NOMO-1 treated with dmso at 0.1 percent for 144 hours (cell line): ENCODE measurements at regions not wholly inside any gene's neighbourhood (a gene's known extent, or its start where the extent isn't known, plus 50 kb on each side); places are given as distances from the start of the nearest gene placed in this dataset.
"Not testable (repeated sequence)": the region's sequence is repeated elsewhere in the genome, so short reads cannot be mapped to it uniquely, and the experiment has no call there.

ENCODE experiments used
- DNase-seq: peaks from one replicate; lab custom pipeline; 2025; ENCODE audit not compliant: unreplicated experiment; lab: John Stamatoyannopoulos, UW

DNA sequence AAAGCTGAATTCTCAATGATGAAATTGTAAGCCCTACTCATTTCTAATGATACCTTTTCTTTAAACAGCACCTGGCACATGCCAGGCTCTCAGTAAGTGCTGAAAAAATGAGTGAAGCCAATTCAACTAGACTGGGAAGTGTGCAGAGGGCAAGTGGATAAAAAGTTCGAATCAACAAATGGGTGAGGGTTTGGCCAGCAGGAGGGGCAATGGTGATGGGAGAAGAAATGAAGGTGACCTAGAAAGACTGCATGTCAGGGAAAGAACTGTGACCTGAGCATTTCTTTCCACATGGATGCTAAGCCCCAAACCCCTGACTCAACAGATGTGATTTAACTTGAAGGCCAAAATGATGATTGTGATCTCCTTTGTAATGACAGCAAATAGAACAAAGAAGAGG is 54.6 kb downstream of the DKK1 start:
- DNase-seq, result no peak

DNA sequence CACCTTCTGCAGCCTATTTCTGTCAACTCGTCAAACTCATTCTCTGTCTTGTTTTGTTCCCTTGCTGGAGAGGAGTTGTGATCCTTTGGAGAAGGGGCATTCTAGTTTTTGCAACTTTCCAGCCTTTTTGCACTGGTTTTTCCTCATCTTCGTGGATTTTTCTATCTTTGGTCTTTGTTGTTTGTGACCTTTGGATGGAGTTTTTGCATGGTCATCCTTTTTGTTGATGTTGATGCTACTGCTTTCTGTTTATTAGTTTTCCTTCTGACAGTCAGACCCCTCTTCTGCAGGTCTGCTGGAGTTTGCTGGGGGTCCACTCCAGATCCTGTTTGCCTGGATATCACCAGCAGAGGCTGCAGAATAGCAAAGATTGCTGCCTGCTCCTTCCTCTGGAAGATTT is 60.1 kb downstream of the DKK1 start:
- not testable (repeated sequence) for DNase-seq

DNA sequence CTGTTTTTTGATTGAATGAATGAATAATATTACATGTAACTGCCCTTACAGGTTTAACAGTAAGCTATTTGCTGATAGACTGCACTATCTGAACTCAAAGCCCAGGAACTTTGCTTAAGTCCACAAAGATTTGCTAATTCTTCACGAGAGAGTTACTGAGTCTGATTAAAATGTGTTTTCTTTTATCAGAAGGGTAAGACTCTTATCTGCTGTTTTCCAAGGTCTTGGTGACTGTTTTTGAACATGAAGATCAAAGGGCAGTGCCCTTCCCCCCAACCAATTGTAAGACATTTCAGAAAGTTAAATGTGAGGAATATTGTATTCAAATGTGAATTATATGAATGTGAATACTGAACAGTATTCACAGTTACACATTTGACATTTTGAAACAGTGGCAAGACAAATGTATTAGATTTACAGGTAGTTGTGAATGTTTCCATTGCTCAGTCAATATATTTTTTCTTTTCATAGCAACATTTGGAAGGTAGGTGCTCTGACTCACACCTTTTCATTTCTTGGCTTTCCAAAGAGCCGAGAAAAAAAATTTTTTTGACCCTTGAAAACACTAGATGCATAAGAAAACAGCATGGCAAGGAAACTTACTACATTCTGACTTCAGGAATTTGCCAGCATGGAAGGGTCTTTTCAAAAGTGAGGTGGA is 62.7 kb downstream of the DKK1 start:
- no peak for DNase-seq

DNA sequence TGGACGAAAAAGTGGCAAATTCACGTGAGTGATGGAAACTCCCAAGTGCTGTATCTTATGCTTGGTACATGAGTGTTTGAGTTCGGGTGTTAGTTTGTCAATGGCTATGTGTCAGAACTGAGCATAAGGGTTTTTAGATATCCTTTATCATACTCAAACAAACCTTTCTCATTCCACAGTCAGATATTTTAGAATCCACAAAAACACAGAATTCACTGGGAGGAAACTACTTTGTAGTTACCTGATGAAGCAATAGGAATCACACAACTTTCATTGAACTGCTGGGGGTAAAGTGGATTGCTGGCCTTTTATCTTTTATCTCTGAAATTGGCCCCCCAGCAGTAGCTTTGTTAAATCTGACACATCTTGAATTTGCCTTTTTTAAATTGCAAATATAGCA is 64.0 kb downstream of the DKK1 start:
- DNase-seq, result no peak

DNA sequence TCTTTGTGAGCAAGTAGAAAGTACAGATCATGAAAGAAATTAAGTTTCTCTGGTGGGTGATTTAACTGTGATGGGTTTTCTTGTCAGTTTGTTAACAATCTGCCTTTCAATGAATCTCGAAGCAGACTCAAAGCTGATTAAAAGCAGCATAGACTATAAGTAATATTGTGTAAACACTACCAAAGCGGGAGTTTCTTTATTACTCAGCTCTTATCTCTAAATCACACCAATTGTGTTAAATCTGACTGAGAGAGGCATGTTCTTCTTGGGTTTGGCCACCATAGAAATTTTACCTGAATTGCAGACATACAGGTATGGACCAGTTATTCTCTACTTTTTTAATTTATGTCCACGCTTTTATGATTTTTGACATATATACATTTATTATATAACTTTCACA is 65.2 kb downstream of the DKK1 start:
- DNase-seq, result no peak

DNA sequence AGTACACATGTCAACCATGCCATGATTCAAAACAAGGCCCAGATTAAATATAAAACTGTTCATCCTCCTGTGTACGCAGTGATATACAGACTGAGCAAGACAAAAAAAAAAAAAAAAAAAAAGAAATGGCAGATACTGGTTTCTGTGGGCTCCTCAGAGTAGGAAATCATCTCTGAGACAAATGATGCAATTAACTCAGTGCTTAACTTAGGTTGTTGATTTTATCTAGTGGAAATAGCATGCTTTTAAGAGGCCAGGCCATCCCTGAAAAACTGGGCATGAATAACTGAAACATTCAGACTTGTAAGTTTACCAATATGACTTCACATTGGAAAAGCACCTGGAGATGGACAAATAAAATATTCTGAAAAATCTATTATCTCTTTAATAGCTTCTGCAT is 69.0 kb downstream of the DKK1 start:
- DNase-seq, result no peak

DNA sequence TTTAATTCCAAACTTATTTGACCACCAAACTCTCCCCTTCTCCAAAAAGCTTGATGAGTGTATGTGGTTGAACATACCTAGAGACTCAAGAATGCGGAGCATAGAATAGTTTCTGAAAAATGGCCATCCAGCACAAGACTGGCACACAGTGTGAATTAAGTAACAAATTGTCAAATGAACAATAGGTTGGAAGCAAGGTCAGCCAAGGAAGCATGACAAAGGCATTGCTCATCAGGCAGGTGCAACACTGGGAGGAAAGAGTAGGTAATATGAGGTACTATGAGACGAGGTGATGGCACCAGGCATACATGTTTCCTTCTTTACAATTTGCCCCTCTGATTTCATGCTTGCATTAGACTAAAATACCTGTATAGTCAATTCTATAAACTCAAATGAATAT is 73.7 kb downstream of the DKK1 start:
- DNase-seq, result no peak

DNA sequence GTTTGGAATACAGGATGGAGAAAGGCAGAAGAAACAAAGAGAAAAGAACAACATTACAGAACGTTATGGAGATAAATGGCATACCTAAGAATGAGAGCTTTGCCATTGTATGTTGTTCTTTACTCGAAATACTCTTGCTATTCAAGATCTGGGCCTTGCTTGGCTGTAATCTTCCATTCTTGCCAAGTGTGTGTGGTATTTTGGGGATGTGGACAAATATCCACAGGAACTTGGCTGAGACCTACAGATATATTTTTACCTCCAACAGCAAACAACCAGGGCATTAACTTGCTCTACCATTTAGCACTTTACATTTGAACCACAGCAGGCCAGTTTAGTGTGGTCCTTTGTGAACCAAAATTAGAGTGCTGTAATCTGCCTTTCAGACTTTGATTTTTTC is 76.3 kb downstream of the DKK1 start:
- no peak for DNase-seq

DNA sequence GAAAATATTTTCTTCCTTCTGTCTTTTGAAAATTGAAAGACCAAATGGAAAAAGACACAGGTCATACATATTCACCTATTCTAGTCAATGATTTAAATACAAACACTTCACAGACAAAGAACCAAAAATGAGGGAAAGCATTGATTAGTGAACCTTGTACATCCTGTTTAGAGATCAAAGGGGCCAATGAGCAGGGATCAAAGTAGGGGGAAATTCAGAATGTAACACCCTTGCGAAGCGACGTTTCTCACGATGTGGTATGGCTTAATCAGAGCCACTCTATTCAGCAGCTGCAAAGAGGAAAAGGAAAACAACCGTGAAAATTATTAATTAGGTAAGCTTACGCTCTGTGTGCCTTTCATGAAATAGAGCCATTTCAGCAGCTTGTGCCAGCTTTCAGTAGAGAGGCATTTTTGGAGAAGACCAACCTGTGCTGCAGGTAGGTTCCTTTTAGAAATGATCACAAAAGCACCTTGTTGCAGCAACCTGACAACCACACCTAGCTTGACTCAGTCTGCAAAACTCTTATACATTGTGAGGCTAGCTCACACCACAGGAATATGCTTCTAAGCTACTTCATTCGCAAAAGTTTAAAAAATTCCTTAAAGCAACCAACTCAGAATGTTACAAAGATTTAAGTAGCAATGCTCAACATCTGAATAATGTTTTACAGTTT is 78.0 kb downstream of the DKK1 start:
- no peak for DNase-seq

DNA sequence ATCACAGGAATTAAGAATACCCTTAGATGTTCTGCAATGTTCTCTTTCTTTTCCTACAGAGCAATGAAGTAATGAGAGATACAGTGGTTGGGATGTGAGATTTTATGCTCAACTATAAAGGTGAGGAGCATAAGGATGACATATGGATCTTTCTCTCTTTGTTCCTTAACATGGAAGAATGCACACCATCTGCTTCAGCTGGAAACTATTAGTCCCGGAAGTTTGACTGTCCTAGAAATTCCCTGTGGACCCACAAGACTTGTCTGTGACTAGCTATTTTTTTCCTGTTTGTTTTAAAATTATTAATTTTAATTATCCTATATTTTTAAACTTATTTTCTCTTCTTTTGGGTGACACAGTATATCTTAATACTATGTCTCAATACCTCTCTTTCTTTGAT is 80.2 kb downstream of the DKK1 start:
- no peak for DNase-seq

DNA sequence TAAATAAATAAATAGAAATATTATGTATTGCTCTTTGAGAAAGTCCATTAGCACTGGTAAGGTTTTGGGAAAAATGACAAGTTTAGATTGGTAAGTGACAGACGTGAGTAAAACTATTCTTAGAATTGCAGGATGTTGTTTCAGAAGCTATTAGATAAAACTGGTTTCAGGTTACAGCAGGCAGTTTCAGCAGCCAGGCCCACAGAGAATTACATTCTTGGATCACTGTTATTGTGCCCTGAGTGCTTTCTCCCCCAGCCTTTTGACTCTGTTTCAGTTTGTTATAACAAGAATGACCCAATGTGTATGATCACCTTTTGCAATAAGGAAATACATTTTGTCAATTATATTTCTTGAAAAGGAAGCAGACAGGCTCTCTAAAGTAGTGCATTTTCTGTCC is 86.5 kb downstream of the DKK1 start:
- no peak for DNase-seq

DNA sequence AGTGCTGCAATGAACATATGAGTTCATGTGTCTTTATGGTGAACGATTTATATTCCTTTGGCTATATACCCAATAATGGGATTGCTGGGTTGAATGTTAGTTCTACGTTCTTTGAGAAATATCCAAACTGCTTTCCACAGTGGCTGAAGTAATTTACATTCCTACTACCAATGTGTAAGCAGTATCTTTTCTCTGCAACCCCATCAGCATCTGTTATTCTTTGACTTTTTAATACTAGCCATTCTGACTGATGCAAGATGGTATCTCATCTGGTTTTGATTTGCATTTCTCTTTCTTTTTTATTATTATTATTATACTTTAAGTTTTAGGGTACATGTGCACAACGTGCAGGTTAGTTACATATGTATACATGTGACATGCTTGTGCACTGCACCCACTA is 89.7 kb downstream of the DKK1 start:
- not testable (repeated sequence) for DNase-seq

DNA sequence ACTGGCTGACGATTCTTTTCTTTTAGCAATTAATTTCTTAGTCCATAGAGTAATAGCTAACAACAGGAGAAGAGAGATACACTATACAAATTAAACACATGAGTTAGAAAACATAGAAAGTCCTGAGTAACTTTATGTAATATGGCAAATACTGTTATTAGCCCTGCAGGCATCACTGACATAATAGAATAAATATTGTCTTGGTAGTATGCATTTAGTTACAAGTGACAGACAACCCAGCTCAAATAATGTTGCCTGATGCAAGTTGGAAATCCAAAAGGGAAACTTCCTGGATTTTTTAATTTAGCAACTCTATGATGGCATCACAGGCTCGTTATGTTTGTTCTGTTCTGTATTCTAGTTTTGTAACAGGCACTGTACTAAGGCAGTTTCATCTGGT is 95.1 kb downstream of the DKK1 start:
- no peak for DNase-seq

DNA sequence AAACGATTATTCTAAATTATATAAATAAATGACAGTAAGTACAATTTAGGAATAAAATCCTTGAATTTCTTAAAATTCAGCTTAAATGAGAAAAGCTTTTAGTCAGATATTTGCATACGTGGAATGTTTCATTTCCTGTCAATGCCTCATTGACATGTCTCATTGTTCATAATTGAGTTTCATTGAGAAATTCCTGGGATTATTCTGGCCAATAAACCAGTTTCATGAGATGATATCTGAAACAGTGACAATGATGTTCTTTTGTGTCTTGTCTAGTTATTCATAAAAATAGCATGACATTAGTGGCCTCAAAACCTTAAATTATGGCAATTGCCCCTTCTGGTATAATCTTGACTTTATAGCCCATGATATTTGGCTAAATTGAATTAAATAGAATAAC is 95.8 kb downstream of the DKK1 start:
- no peak for DNase-seq

DNA sequence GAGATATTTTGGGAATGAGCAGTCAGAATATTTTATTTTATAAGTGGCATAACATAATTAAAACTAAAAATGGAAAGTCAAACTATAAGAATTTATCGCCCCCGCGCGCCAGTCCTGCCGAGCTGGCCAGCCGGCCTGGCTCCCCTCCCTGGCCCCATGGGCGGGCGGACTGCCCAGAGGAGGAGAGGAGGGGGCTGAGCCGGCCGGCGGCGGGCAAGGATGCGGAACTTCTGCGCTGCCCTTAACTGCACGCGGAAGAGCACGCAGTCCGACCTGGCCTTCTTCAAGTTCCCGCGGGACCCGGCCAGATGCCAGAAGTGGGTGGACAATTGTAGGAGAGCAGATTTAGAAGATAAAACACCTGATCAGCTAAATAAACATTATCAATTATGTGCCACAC is 96.8 kb downstream of the DKK1 start:
- no peak for DNase-seq

DNA sequence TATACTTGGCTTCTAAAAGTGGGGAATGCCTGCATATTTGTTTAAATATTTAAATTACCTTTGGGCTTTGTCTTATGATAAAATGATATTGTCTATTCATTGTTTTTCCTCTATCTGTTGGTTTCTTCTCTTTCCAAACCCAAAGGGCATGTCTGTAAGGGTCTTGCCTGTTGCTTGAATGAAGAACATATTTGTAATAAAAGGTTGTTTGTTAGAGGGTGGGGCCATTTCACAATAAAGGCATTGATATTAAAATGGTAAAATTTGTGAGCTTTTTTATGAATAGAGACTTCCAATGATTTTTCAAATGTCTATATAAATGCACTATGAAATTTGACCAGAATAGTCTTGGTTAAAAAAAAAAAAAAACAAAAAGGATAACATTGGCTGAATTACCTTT is 105.2 kb downstream of the DKK1 start:
- DNase-seq, result no peak

DNA sequence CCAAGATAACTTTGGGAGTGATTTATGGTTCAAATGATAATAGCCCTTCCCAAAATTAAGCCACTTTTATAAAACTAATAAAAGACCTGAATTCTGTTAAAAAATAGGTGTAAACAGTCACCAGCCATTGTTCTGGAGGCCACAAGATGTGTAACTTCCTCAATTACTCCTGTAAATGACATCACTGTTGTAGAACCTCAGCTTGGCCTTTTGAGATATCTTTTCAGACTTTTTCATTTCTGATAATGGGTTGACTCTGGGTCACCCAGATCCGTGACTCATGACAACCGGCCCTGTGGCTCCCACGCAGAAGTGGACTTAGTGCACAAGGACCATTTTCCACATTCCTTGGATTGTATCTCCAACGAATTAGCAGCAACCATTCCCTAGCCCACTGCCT is 106.6 kb downstream of the DKK1 start:
- DNase-seq, result no peak

DNA sequence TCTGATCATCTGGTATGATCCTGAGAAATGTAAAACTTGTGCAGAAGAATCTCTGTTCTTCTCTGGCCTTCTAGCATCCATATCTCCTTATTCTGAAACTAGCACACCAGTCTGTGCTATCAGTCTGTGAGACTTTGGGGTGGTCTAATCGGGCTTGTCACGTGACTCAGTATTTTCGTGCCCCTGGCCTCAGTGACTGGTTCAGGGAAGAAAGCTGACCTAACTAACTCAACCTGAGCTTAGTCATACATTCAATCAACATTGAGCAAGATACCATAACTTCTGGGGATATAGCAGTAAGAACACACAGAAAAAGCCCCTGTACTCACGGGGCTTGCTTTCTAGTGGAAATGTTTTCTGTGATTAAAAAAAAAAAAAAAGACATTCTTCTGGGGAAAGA is 109.3 kb downstream of the DKK1 start:
- no peak for DNase-seq

DNA sequence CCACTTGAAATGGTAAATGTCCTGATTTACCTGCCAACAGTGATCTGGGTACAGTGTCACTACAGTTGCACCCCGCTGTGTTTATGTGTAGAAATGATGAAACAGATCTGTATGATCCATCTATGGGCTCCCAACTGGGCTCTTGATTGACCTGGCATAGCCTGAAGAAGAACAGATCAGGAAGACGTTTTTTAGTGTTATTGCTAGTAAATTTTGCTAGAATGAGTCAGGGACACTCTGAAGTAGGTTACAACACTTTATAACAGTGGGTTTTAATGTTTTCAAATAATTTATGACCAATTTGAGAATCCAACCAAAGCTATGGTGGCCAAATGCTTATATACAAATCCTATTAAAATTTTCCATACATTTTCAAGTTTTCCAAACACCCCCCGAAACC is 110.3 kb downstream of the DKK1 start:
- no peak for DNase-seq

DNA sequence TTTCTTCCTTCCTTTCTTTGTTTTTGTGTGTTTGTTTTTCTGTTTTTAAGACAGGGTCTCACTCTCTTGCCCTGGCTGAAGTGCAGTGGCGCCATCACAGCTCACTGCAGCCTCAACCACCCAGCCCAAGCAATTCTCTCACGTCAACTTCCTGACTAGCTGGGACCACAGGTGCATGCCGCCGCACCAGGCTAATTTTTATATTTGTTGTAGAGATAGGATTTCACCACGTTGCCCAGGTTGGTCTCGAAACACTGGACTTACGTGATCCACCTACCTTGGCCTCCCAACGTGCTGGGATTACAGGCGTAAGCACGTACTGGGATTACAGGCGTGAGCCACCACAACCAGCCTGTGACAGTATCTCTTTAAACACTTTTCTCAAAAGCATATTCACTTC is 120.7 kb downstream of the DKK1 start:
- no peak for DNase-seq

DNA sequence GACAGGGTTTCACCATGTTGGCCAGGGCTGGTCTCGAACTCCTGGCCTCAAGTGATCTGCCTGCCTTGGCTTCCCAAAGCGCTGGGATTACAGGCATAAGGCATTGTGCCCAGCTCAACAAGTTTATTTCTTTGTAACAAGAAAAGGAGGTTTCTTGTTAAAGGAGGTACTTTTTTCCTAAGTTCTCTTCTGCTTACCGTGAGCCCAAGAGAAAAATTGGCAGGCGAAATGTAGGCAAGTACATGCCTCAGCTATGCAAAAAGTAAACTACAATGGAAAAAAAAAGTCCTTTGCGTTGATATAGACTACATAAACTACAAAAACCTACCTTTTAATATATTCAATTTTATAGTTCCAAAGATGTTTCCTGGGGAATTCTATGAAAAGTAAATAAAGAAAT is 122.6 kb downstream of the DKK1 start:
- no peak for DNase-seq

DNA sequence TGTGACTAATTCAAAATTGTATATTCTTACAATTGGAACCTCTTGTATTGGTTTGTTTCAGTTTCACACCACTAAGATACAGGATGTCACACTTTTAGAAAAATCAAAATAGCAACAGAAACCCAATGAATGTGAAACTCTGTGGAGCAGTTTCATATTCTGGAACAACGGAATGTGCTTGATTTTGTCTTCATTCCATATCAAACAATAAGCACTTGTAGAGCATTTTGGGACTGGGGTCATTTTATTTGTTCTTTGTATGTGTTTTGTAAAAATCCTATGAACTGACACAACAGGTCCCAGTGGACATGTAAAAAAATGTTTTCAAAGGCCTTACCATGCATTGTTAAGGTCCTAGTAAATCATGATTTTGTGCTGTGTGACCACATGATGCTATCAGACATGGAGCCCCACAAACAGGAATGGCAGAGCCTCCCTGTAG is 123.1 kb downstream of the DKK1 start:
- DNase-seq, result no peak

DNA sequence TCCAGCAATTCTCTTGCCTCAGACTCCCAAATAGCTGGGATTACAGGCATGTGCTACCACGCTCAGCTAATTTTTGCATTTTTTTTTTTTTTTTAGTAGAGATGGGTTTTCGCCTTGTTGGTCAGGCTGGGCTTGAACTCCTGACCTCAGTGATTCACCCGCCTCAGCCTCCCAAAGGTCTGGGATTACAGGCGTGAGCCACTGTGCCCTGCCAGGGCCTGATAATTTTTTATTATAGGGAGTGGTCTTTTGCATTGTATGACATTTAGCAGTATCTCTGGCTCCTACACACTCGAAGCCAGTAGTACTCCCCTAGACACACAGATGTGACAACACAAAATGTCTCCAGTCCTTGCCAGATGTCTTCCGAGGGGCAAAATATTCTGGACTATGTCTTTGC is 124.0 kb downstream of the DKK1 start:
- no peak for DNase-seq
